Lower leg skin (tissue), 4 donors: ENCODE measurements at regions not wholly inside any gene's neighbourhood (a gene's known extent, or its start where the extent isn't known, plus 50 kb on each side); places are given as distances from the start of the nearest gene placed in this dataset.

ENCODE experiments used
- DNase-seq, 2 donors: peaks; one replicate each; pipeline ENCODE4 v3.0.0-alpha.2; 2019; ENCODE audit warnings: low spot score in 2 of 2
- H3K4me3 ChIP-seq: fragments of 200-600 bp; sonication (generic); 2 replicates; pipeline ENCODE4 v1.5.1; 2017; ENCODE audit warnings: mild to moderate bottlenecking, low read depth; ENCODE audit not compliant: poor library complexity, severe bottlenecking
- CTCF ChIP-seq, 3 donors: fragments of 450-650 bp; IDR thresholded peaks; one replicate each; pipeline ENCODE4 v1.5.1; 2016; ENCODE audit warnings: antibody characterized with exemption in 3 of 3, mild to moderate bottlenecking in 3 of 3, moderate library complexity in 2 of 3
- POLR2A ChIP-seq, 2 donors: fragments of 450-650 bp; IDR thresholded peaks; one replicate each; pipeline ENCODE4 v1.6.1; 2016 to 2017; ENCODE audit warnings: antibody characterized with exemption in 2 of 2, mild to moderate bottlenecking in 1 of 2, moderate library complexity in 1 of 2
- WGBS, 2 donors: methylation state at CpG; one replicate each; pipeline ENCODE4 v1.1.5; 2018; 5-methylcytosine and 5-hydroxymethylcytosine counted together
- intact Hi-C: fragments of 100-400 bp; cut with DNase I; formaldehyde crosslinking; loops from one replicate; pipeline ENCODE4 v1.15.0; 2023; ENCODE audit warnings: low total_unique reads

- no peak overlapping the region for H3K4me3 ChIP-seq
- intact Hi-C loops, result no loop called here
- WGBS, 2 donors, result 87 to 88% methylated on average over 3 of the region's 3 CpGs
- TF ChIP-seq CTCF (IDR thresholded peaks at IDR 0.05), result no peak
- no peak for TF ChIP-seq POLR2A (IDR thresholded peaks at IDR 0.05)
- no peak for DNase-seq
These were observed 835.1 kb downstream of the TSN start for GRCh38 chr2:122590524-122590923.

DNA sequence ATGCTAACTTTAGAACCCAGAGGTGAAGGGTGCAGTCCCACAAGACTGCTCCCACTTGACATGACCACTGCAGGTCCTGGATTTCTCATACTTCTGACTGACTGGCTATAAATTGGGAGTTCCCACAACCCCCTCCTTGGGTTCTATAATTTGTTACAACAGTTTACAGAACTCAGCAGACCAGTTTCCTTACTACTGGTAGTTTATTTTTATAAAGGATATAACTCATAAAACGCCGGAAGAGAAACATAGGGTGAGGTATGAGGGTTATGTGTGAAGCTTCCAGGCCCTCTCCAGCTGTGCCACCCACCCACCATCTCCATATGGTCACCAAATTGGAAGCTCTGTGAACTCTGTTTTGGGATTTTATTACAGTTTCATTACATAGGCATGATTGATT lies 839.6 kb downstream of the TSN start:
- no peak for DNase-seq
- no peak for TF ChIP-seq CTCF (IDR thresholded peaks at IDR 0.05)
- TF ChIP-seq POLR2A (IDR thresholded peaks at IDR 0.05), result no peak
- no peak overlapping the region for H3K4me3 ChIP-seq
- intact Hi-C loops, result no loop called here
- WGBS, 2 donors, result 35 to 55% methylated on average over 2 of the region's 2 CpGs

DNA sequence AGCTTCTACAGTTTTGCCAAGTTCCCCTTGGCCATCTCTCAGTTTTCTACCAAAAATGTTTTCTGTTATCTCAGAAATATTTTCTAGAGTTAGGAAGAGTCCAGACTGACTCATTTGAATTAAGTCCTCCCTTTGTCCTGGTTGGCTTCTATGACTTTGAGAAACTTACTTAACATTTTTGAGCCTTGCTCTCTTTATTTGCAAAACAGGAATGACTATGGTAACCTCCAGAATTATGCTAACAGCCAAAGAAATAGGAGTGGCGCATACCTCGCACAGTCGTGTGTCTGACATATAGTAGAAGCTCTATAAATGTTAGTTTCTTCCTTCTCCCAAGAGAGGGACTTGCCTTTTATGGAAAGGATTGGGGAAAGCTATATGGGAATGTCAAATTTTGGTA lies 841.1 kb downstream of the TSN start:
- no peak overlapping the region for H3K4me3 ChIP-seq
- TF ChIP-seq POLR2A (IDR thresholded peaks at IDR 0.05) (no peak), CTCF (IDR thresholded peaks at IDR 0.05) (no peak)
- no peak for DNase-seq
- 34 to 39% methylated on average over 3 of the region's 3 CpGs for whole genome bisulfite sequencing, 2 donors
- intact Hi-C loops, result no loop called here

DNA sequence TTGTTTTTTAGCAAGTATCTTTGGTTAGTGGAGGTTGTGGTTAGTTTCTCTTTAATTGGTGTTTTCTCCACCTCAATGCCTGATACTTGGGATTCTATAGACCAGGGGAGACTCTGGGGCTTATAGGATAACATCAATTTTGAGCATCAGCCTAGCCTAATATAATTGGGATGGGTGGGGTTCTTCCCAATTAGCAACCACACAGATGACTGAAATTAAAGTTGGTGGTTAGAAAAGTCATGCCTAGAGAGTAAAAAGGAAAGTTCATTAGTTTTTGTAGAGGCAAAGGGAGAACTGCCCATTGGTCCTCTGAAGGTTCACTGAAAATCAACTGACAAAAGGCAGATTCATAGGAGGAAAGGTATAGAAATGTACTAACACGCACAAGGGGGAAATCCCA lies 843.3 kb downstream of the TSN start:
- 92 to 97% methylated on average over 1 of the region's 1 CpG for WGBS, 2 donors
- H3K4me3 ChIP-seq, result no peak overlapping the region
- DNase-seq, result no peak
- TF ChIP-seq CTCF (IDR thresholded peaks at IDR 0.05) (no peak), POLR2A (IDR thresholded peaks at IDR 0.05) (no peak)
- intact Hi-C loops, result no loop called here

- no peak for TF ChIP-seq CTCF (IDR thresholded peaks at IDR 0.05)
- TF ChIP-seq POLR2A (IDR thresholded peaks at IDR 0.05), result no peak
- WGBS, 2 donors, result 88 to 89% methylated on average over 3 of the region's 3 CpGs
- no peak for DNase-seq
- intact Hi-C loops, result no loop called here
- H3K4me3 ChIP-seq, result no peak overlapping the region
These were observed 855.6 kb downstream of the TSN start for GRCh38 chr2:122610948-122611609.

- 30 to 69% methylated on average over 3 of the region's 3 CpGs for WGBS, 2 donors
- TF ChIP-seq CTCF (IDR thresholded peaks at IDR 0.05), result no peak
- no peak for TF ChIP-seq POLR2A (IDR thresholded peaks at IDR 0.05)
- DNase-seq, result no peak
- H3K4me3 ChIP-seq, result no peak overlapping the region
- intact Hi-C loops, result no loop called here
These were observed 867.5 kb downstream of the TSN start for GRCh38 chr2:122622934-122623333.
